Liver (tissue), 8 donors: ENCODE measurements at regions not wholly inside any gene's neighbourhood (a gene's known extent, or its start where the extent isn't known, plus 50 kb on each side); places are given as distances from the start of the nearest gene placed in this dataset.

Source experiments
- DNase-seq: peaks from one replicate; pipeline ENCODE4 v3.0.0-alpha.2; 2017; ENCODE audit warnings: low spot score
- H3K27ac ChIP-seq, 2 donors: one replicate each; pipeline ENCODE4 v1.7.0; 2013; ENCODE audit warnings: inconsistent platforms in 2 of 2, low read length in 2 of 2, control low read depth in 1 of 2, low read depth in 1 of 2, mild to moderate bottlenecking in 1 of 2
- H3K27me3 ChIP-seq, 4 donors: one replicate each; pipeline versions ENCODE4 v1.6.1 to v1.7.0; 2013; ENCODE audit warnings: low read length in 3 of 4, inconsistent platforms in 1 of 4, mild to moderate bottlenecking in 1 of 4, moderate library complexity in 1 of 4; ENCODE audit not compliant: control insufficient read depth in 4 of 4, insufficient read depth in 4 of 4
- H3K36me3 ChIP-seq, 4 donors: one replicate each; pipeline versions ENCODE4 v1.6.1 to v1.7.0; 2013; ENCODE audit warnings: low read length in 3 of 4, mild to moderate bottlenecking in 3 of 4, low read depth in 1 of 4, moderate library complexity in 1 of 4; ENCODE audit not compliant: control insufficient read depth in 4 of 4, insufficient read depth in 3 of 4
- H3K4me1 ChIP-seq, 4 donors: one replicate each; pipeline versions ENCODE4 v1.6.1 to v1.7.0; 2013; ENCODE audit warnings: low read length in 3 of 4, mild to moderate bottlenecking in 3 of 4, moderate library complexity in 1 of 4; ENCODE audit not compliant: control insufficient read depth in 4 of 4, insufficient read depth in 4 of 4
- H3K4me3 ChIP-seq, 3 donors: one replicate each; pipeline versions ENCODE4 v1.6.1 to v1.7.0; 2013; ENCODE audit warnings: low read length in 3 of 3, control low read depth in 1 of 3, low read depth in 1 of 3, mild to moderate bottlenecking in 1 of 3
- H3K9ac ChIP-seq, 2 donors: one replicate each; pipeline ENCODE4 v1.7.0; 2013; ENCODE audit warnings: low read length in 2 of 2, mild to moderate bottlenecking in 2 of 2, moderate library complexity in 2 of 2, control low read depth in 1 of 2, low read depth in 1 of 2
- H3K9me3 ChIP-seq, 4 donors: one replicate each; pipeline versions ENCODE4 v1.6.1 to v1.7.0; 2013; ENCODE audit warnings: low read length in 3 of 4; ENCODE audit not compliant: control insufficient read depth in 4 of 4
- ATF3 ChIP-seq: IDR thresholded peaks from 2 replicates; pipeline ENCODE4 v1.6.1; 2016; ENCODE audit warnings: antibody characterized with exemption
- CTCF ChIP-seq: fragments of 150-350 bp; IDR thresholded peaks from 2 replicates; pipeline ENCODE4 v1.5.1; 2017; ENCODE audit warnings: improper control_type of control experiment, low read depth, low read length; ENCODE audit not compliant: missing input control
- EGR1 ChIP-seq, 2 donors: IDR thresholded peaks; 2 replicates each; pipeline ENCODE4 v1.6.1; 2016 to 2018; ENCODE audit warnings: antibody characterized with exemption in 2 of 2, low read depth in 2 of 2
- FOXA1 ChIP-seq: IDR thresholded peaks from 2 replicates; pipeline ENCODE4 v1.6.1; 2016; ENCODE audit warnings: antibody characterized with exemption
- FOXA2 ChIP-seq: IDR thresholded peaks from 2 replicates; pipeline ENCODE4 v1.6.1; 2016; ENCODE audit warnings: antibody characterized with exemption
- GABPA ChIP-seq, 2 donors: IDR thresholded peaks in 1 of 2; conservative IDR thresholded peaks in 1 of 2; 2 replicates each; pipeline ENCODE4 v1.6.1; 2016; ENCODE audit warnings: antibody characterized with exemption in 2 of 2, mild to moderate bottlenecking in 1 of 2, moderate library complexity in 1 of 2
- HNF4A ChIP-seq, 2 donors: conservative IDR thresholded peaks; 2 replicates each; pipeline ENCODE4 v1.6.1; 2016; ENCODE audit warnings: antibody characterized with exemption in 2 of 2, mild to moderate bottlenecking in 2 of 2
- HNF4G ChIP-seq: IDR thresholded peaks from 2 replicates; pipeline ENCODE4 v1.6.1; 2016; ENCODE audit warnings: antibody characterized with exemption
- JUND ChIP-seq, 2 donors: IDR thresholded peaks; 2 replicates each; pipeline ENCODE4 v1.6.1; 2016; ENCODE audit warnings: antibody characterized with exemption in 2 of 2
- NR2F2 ChIP-seq: IDR thresholded peaks from 2 replicates; pipeline ENCODE4 v1.6.1; 2016; ENCODE audit warnings: antibody characterized with exemption
- RAD21 ChIP-seq, 2 donors: IDR thresholded peaks; 2 replicates each; pipeline ENCODE4 v1.6.1; 2016; ENCODE audit warnings: antibody characterized with exemption in 2 of 2, mild to moderate bottlenecking in 2 of 2
- RXRA ChIP-seq, 2 donors: IDR thresholded peaks; 2 replicates each; pipeline ENCODE4 v1.6.1; 2017 to 2018; ENCODE audit warnings: antibody characterized with exemption in 2 of 2, mild to moderate bottlenecking in 1 of 2
- SP1 ChIP-seq: IDR thresholded peaks from 2 replicates; pipeline ENCODE4 v1.6.1; 2018; ENCODE audit warnings: antibody characterized with exemption, mild to moderate bottlenecking
- TAF1 ChIP-seq: conservative IDR thresholded peaks from 2 replicates; pipeline ENCODE4 v1.6.1; 2016; ENCODE audit warnings: antibody characterized with exemption, mild to moderate bottlenecking
- YY1 ChIP-seq: IDR thresholded peaks from 2 replicates; pipeline ENCODE4 v1.6.1; 2016; ENCODE audit warnings: antibody characterized with exemption, mild to moderate bottlenecking
- WGBS: extraction: QIAGEN DNeasy Blood & Tissue Kit; methylation state at CpG from one replicate; pipeline ENCODE4 v1.1.7; 2013; 5-methylcytosine and 5-hydroxymethylcytosine counted together
- TF ChIP-seq, protein P1 (sequence below): IDR thresholded peaks from 2 replicates; pipeline ENCODE4 v1.6.1; 2016; ENCODE audit warnings: antibody characterized with exemption, mild to moderate bottlenecking
- TF ChIP-seq, protein P2 (sequence below): IDR thresholded peaks from 2 replicates; pipeline ENCODE4 v1.6.1; 2016; ENCODE audit warnings: antibody characterized with exemption
- TF ChIP-seq, protein P3 (sequence below): IDR thresholded peaks from 2 replicates; pipeline ENCODE4 v1.6.1; 2016; ENCODE audit warnings: antibody characterized with exemption
- donor health status: healthy.
- donor health status: healthy.
- donor health status: healthy.
- donor health status: healthy.
- donor health status: healthy.

GRCh38 chr1:103344930-103345329 is 180.6 kb upstream of the RNPC3 start:
- Histone ChIP-seq H3K9ac (no peak overlapping the region), H3K36me3 (no peaks in the 10 kb centered on the region), H3K4me1 (no peaks in the 10 kb centered on the region), H3K9me3 (no peaks in the 10 kb centered on the region), H3K4me3 (no peak overlapping the region), H3K27ac (no peak overlapping the region), H3K27me3 (no peaks in the 10 kb centered on the region)
- no peak for DNase-seq
- TF ChIP-seq, protein P1, sequence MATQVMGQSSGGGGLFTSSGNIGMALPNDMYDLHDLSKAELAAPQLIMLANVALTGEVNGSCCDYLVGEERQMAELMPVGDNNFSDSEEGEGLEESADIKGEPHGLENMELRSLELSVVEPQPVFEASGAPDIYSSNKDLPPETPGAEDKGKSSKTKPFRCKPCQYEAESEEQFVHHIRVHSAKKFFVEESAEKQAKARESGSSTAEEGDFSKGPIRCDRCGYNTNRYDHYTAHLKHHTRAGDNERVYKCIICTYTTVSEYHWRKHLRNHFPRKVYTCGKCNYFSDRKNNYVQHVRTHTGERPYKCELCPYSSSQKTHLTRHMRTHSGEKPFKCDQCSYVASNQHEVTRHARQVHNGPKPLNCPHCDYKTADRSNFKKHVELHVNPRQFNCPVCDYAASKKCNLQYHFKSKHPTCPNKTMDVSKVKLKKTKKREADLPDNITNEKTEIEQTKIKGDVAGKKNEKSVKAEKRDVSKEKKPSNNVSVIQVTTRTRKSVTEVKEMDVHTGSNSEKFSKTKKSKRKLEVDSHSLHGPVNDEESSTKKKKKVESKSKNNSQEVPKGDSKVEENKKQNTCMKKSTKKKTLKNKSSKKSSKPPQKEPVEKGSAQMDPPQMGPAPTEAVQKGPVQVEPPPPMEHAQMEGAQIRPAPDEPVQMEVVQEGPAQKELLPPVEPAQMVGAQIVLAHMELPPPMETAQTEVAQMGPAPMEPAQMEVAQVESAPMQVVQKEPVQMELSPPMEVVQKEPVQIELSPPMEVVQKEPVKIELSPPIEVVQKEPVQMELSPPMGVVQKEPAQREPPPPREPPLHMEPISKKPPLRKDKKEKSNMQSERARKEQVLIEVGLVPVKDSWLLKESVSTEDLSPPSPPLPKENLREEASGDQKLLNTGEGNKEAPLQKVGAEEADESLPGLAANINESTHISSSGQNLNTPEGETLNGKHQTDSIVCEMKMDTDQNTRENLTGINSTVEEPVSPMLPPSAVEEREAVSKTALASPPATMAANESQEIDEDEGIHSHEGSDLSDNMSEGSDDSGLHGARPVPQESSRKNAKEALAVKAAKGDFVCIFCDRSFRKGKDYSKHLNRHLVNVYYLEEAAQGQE: no peak
- TF ChIP-seq, protein P2, sequence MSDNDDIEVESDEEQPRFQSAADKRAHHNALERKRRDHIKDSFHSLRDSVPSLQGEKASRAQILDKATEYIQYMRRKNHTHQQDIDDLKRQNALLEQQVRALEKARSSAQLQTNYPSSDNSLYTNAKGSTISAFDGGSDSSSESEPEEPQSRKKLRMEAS: no peak
- TF ChIP-seq JUND (IDR thresholded peaks at IDR 0.05) (no peak), CTCF (no peak), YY1 (no peak)
- 83% methylated on average over 3 of the region's 3 CpGs for WGBS

DNA sequence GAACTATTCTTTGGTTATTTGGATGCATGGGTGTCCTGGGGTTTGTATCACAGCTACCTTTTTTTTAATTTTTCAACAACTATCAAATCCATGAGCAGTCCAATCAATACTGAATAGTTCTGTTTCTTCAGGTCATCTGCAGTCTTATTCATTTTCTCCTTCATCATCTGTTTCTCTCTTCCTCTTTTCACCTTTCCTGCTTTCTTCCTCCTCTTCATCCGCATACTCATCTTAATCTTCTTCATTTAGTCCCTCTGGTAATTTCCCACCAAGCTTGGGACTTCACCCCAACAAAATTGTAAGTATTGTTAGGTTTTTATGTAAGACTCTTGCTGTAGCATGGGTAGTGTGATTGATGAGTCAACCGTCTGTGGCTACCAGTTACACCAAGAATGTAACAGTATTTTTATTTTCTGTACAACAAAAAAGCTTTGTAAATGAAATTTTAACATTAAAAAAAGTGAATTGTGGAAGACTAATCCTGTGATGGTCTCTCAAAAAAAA is 184.1 kb upstream of the RNPC3 start:
- no peaks in the 10 kb centered on the region for H3K27me3 ChIP-seq
- H3K9me3 ChIP-seq: no peaks in the 10 kb centered on the region
- no peaks in the 10 kb centered on the region for H3K4me1 ChIP-seq
- H3K27ac ChIP-seq: no peak overlapping the region
- TF ChIP-seq TAF1 (no peak), HNF4G (no peak), JUND (IDR thresholded peaks at IDR 0.05) (no peak), FOXA1 (no peak), ATF3 (no peak), RXRA (IDR thresholded peaks at IDR 0.05) (no peak), HNF4A (conservative IDR thresholded peaks at IDR 0.05) (no peak), CTCF (no peak), GABPA (IDR thresholded peaks at IDR 0.05 in 1 of 2, conservative IDR thresholded peaks at IDR 0.05 in 1 of 2) (no peak), RAD21 (IDR thresholded peaks at IDR 0.05) (no peak), EGR1 (IDR thresholded peaks at IDR 0.05; ENCODE audit: low read depth in 2 of 2) (no peak), SP1 (no peak), YY1 (no peak), FOXA2 (no peak), NR2F2 (no peak)
- TF ChIP-seq, protein P1: no peak
- TF ChIP-seq, protein P3, sequence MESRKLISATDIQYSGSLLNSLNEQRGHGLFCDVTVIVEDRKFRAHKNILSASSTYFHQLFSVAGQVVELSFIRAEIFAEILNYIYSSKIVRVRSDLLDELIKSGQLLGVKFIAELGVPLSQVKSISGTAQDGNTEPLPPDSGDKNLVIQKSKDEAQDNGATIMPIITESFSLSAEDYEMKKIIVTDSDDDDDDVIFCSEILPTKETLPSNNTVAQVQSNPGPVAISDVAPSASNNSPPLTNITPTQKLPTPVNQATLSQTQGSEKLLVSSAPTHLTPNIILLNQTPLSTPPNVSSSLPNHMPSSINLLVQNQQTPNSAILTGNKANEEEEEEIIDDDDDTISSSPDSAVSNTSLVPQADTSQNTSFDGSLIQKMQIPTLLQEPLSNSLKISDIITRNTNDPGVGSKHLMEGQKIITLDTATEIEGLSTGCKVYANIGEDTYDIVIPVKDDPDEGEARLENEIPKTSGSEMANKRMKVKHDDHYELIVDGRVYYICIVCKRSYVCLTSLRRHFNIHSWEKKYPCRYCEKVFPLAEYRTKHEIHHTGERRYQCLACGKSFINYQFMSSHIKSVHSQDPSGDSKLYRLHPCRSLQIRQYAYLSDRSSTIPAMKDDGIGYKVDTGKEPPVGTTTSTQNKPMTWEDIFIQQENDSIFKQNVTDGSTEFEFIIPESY: no peak
- TF ChIP-seq, protein P2: no peak
- no peak for DNase-seq
- no peak overlapping the region for H3K9ac ChIP-seq
- no peak overlapping the region for H3K4me3 ChIP-seq
- no peaks in the 10 kb centered on the region for H3K36me3 ChIP-seq
- 69% methylated on average over 2 of the region's 2 CpGs for WGBS
